ENCODE measurements at regions not wholly inside any gene's neighbourhood (a gene's known extent, or its start where the extent isn't known, plus 50 kb on each side); places are given as distances from the start of the nearest gene placed in this dataset.

GRCh38 chr11:12319988-12320387, 57.4 kb upstream of the PARVA start:
- TF ChIP-seq KDM1A (IDR thresholded peaks at IDR 0.05; ENCODE audit: low read depth) (no peak), CTCF (IDR thresholded peaks at IDR 0.05) (no peak), HOXA7 (CRISPR knock-in tag; IDR thresholded peaks at IDR 0.05) (no peak), POLR2A (IDR thresholded peaks at IDR 0.05; ENCODE audit: low read length) (no peak), CEBPB (IDR thresholded peaks at IDR 0.05) (no peak), SMC3 (IDR thresholded peaks at IDR 0.05) (no peak), TP53 (CRISPR knock-in tag; IDR thresholded peaks at IDR 0.05) (no peak), JUN (IDR thresholded peaks at IDR 0.05) (no peak), PBX3 (IDR thresholded peaks at IDR 0.05) (no peak)
